Muscle layer of duodenum (tissue), 2 donors: ENCODE measurements at regions not wholly inside any gene's neighbourhood (a gene's known extent, or its start where the extent isn't known, plus 50 kb on each side); places are given as distances from the start of the nearest gene placed in this dataset.

ENCODE experiments used
- H3K27ac ChIP-seq: one replicate; pipeline ENCODE4 v1.7.0; 2013; ENCODE audit warnings: mild to moderate bottlenecking, low read length
- H3K27me3 ChIP-seq: one replicate; pipeline ENCODE4 v1.7.0; 2013; ENCODE audit warnings: low read depth, mild to moderate bottlenecking, control low read depth, low read length
- H3K36me3 ChIP-seq, 2 donors: one replicate each; pipeline ENCODE4 v1.7.0; 2013; ENCODE audit warnings: low read length in 2 of 2, control low read depth in 1 of 2, mild to moderate bottlenecking in 1 of 2; ENCODE audit not compliant: insufficient read depth in 2 of 2, control insufficient read depth in 1 of 2
- H3K4me1 ChIP-seq, 2 donors: one replicate each; pipeline ENCODE4 v1.7.0; 2013; ENCODE audit warnings: low read length in 2 of 2, mild to moderate bottlenecking in 2 of 2, control low read depth in 1 of 2, moderate library complexity in 1 of 2; ENCODE audit not compliant: insufficient read depth in 2 of 2, control insufficient read depth in 1 of 2
- H3K4me3 ChIP-seq, 2 donors: one replicate each; pipeline ENCODE4 v1.7.0; 2013; ENCODE audit warnings: low read length in 2 of 2, low read depth in 1 of 2, mild to moderate bottlenecking in 1 of 2
- H3K9me3 ChIP-seq, 2 donors: one replicate each; pipeline ENCODE4 v1.7.0; 2013; ENCODE audit warnings: low read length in 2 of 2, control low read depth in 1 of 2, mild to moderate bottlenecking in 1 of 2; ENCODE audit not compliant: control insufficient read depth in 1 of 2
- donor health status: healthy.

DNA sequence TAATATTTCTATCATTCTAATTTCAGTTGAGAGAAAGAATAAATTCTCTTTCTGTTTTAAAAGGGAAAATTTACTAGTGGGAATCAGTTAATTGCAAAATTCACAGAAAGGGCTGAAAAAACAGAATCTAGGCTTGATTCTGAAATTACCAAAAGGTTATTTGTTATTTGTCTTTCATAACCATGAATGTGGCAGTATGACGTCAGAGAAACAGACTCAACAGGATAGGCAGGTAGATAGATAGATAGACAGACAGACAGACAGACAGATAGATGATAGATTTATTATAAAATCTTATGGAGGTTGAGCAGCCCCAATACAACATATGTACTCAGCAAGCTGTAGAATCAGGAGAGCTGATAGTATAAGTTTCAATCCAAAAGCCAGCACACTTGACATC, 311.0 kb downstream of the ADAM29 start:
- no peaks in the 10 kb centered on the region for H3K9me3 ChIP-seq
- H3K27me3 ChIP-seq, result no peaks in the 10 kb centered on the region
- H3K4me3 ChIP-seq, result no peak overlapping the region
- no peaks in the 10 kb centered on the region for H3K36me3 ChIP-seq
- no peak overlapping the region for H3K27ac ChIP-seq
- no peaks in the 10 kb centered on the region for H3K4me1 ChIP-seq

- Histone ChIP-seq H3K27me3 (no peaks in the 10 kb centered on the region), H3K9me3 (no peaks in the 10 kb centered on the region), H3K4me1 (no peaks in the 10 kb centered on the region)
These were observed 316.0 kb downstream of the ADAM29 start for GRCh38 chr4:175234162-175234561.

DNA sequence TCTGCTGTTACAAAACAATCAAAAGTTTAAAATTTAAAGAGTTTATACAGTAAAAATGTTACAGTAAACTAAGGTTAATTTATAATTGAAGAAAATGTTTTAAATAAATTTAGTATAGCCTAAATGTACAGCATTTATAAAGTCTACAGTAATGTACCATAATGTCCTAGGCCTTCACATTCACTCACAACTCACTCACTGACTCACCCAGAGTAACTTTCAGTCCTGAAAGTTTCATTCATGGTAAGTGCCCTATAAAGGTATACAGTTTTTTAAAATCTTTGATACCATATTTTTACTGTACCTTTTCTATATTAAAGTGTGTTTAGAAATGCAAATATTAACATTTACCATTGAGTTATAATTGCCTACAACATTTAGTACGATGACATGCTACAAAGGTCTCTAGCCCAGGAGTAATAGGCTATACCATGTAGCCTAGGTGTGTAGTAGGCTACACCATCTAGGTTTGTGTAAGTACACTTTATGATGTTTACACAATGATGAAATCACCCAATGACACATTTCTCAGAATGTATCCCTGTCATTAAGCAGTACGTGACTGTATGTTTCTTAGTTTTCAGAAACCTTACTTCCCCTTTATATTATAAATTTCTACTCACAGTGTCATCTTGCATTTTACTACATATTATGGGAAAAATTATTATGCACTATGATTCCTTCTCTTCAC, 320.8 kb downstream of the ADAM29 start:
- Histone ChIP-seq H3K9me3 (no peaks in the 10 kb centered on the region), H3K27ac (no peak overlapping the region), H3K4me3 (no peak overlapping the region), H3K27me3 (no peaks in the 10 kb centered on the region), H3K4me1 (no peaks in the 10 kb centered on the region), H3K36me3 (no peaks in the 10 kb centered on the region)

More at GRCh38 chr4:175234162-175234561, 316.0 kb downstream of the ADAM29 start:
- Histone ChIP-seq H3K27ac (no peak overlapping the region), H3K4me3 (no peak overlapping the region), H3K36me3 (no peaks in the 10 kb centered on the region)

- no peaks in the 10 kb centered on the region for H3K9me3 ChIP-seq
- H3K27ac ChIP-seq, result no peak overlapping the region
- no peaks in the 10 kb centered on the region for H3K27me3 ChIP-seq
- H3K4me3 ChIP-seq, result no peak overlapping the region
- H3K4me1 ChIP-seq, result no peaks in the 10 kb centered on the region
- H3K36me3 ChIP-seq, result no peaks in the 10 kb centered on the region
These were observed 328.8 kb downstream of the ADAM29 start for GRCh38 chr4:175246941-175247340.

DNA sequence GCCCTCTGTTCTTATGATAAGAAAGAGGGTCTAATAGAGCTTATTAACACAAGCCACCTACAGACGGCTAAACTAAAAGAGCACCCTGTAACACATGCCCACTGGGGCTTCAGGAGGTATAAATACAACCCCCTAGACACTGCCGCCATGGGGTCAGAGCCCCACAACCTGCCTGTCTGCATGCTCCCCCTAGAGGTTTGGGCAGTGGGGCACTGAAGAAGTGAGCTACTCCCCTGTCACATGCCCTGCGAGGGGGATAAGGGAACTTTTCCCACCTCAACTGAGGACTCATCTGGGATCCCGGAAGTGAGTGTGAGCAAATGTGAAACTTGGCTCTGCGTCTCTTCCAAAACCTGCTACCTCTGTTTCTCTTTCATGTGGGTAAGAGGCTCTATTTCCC, 334.5 kb downstream of the ADAM29 start:
- no peaks in the 10 kb centered on the region for H3K27me3 ChIP-seq
- no peak overlapping the region for H3K27ac ChIP-seq
- no peaks in the 10 kb centered on the region for H3K36me3 ChIP-seq
- no peaks in the 10 kb centered on the region for H3K9me3 ChIP-seq
- no peak overlapping the region for H3K4me3 ChIP-seq
- no peaks in the 10 kb centered on the region for H3K4me1 ChIP-seq

GRCh38 chr4:175253184-175253902, 335.2 kb downstream of the ADAM29 start:
- no peak overlapping the region for H3K4me3 ChIP-seq
- no peaks in the 10 kb centered on the region for H3K9me3 ChIP-seq
- no peaks in the 10 kb centered on the region for H3K27me3 ChIP-seq
- H3K4me1 ChIP-seq, result no peaks in the 10 kb centered on the region
- no peaks in the 10 kb centered on the region for H3K36me3 ChIP-seq
- H3K27ac ChIP-seq, result no peak overlapping the region

DNA sequence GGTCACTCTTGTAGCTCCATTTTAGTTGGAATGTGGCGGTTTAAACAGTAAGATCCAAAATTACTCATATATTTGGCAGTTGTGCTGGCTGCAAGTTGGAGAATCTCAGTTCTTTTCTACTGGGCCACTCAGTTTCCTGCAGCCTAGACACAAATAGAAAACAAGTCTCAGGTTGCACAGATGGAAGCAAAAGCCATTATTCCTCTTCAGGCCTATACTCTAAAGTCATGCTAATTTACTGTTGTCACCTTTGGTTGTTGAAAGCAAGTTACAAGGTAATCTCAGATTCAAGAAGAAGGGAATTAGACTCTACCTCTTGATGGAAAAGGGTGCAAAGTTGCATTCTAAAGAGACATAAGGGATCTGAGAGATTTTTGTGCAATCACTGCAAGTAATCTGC, 345.4 kb downstream of the ADAM29 start:
- H3K9me3 ChIP-seq, result no peaks in the 10 kb centered on the region
- no peaks in the 10 kb centered on the region for H3K4me1 ChIP-seq
- H3K4me3 ChIP-seq, result no peak overlapping the region
- no peaks in the 10 kb centered on the region for H3K27me3 ChIP-seq
- no peak overlapping the region for H3K27ac ChIP-seq
- no peaks in the 10 kb centered on the region for H3K36me3 ChIP-seq

- no peaks in the 10 kb centered on the region for H3K27me3 ChIP-seq
- H3K27ac ChIP-seq, result no peak overlapping the region
- H3K9me3 ChIP-seq, result no peaks in the 10 kb centered on the region
These were observed 353.0 kb downstream of the ADAM29 start for GRCh38 chr4:175271010-175271630.

GRCh38 chr4:175273995-175274753, 356.0 kb downstream of the ADAM29 start:
- Histone ChIP-seq H3K36me3 (no peaks in the 10 kb centered on the region), H3K4me3 (no peak overlapping the region), H3K27ac (no peak overlapping the region), H3K4me1 (no peaks in the 10 kb centered on the region), H3K27me3 (no peaks in the 10 kb centered on the region), H3K9me3 (no peaks in the 10 kb centered on the region)

More at GRCh38 chr4:175271010-175271630, 353.0 kb downstream of the ADAM29 start:
- Histone ChIP-seq H3K4me3 (no peak overlapping the region), H3K4me1 (no peaks in the 10 kb centered on the region), H3K36me3 (no peaks in the 10 kb centered on the region)

DNA sequence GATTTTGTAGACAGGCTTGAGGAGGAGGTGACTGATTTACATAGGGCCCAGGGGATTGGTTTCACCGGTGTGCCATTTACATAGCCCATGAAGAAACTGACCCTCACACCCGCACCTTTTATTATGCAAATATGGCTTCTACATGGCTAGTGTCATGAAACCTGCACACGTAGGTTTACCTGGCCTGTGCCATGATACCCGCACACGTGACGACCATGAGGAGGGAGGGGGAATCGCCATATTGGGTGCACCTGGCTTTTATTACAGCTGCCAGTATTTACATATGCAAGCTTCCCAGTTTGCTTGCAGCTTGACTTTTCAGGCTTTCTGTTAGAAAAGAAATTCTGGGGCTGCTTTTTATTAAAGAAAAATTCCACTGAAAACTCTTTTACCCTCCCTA, 359.7 kb downstream of the ADAM29 start:
- H3K27me3 ChIP-seq, result no peaks in the 10 kb centered on the region
- H3K4me3 ChIP-seq, result no peak overlapping the region
- no peak overlapping the region for H3K27ac ChIP-seq
- H3K36me3 ChIP-seq, result no peaks in the 10 kb centered on the region
- no peaks in the 10 kb centered on the region for H3K9me3 ChIP-seq
- H3K4me1 ChIP-seq, result no peaks in the 10 kb centered on the region

DNA sequence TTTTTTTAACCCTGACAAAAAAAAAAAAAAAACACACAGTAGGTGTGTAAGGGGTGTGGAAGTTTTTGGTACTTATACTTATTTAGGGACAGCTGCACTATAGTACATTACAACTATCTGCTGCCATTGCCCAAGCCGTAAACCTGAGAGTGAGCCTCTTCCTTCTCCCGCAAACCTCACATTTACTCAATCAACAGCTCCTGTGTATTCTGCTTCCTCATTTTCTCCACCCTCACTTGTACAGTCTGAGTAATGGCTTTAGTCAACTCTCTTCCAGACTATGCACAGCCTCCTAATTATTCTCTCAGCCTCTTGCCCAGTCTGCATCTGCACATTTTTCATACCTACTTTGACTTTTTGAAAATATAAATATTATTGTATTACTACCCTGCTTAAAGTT, 362.0 kb downstream of the ADAM29 start:
- Histone ChIP-seq H3K9me3 (no peaks in the 10 kb centered on the region), H3K36me3 (no peaks in the 10 kb centered on the region), H3K4me3 (no peak overlapping the region), H3K27me3 (no peaks in the 10 kb centered on the region), H3K4me1 (no peaks in the 10 kb centered on the region), H3K27ac (no peak overlapping the region)
